WTC11 (cell line): ENCODE measurements at regions not wholly inside any gene's neighbourhood (a gene's known extent, or its start where the extent isn't known, plus 50 kb on each side); places are given as distances from the start of the nearest gene placed in this dataset.

Experiments
- AFF4 ChIP-seq: sonication (generic); formaldehyde crosslinking; IDR thresholded peaks from 2 replicates; pipeline ENCODE4 v1.8.1; 2023; ENCODE audit warnings: mild to moderate bottlenecking, missing genetic modification reagents, borderline replicate concordance
- AR ChIP-seq: fragments of 250-450 bp; sonication (Bioruptor Pico); IDR thresholded peaks from 2 replicates; pipeline ENCODE4 v1.9.0; 2021; ENCODE audit warnings: mild to moderate bottlenecking
- CREB1 ChIP-seq: sonication (generic); formaldehyde crosslinking; IDR thresholded peaks from 2 replicates; pipeline ENCODE4 v1.8.0; 2023; ENCODE audit warnings: mild to moderate bottlenecking, missing genetic modification reagents
- CREM ChIP-seq: sonication (generic); formaldehyde crosslinking; IDR thresholded peaks from 2 replicates; pipeline ENCODE4 v1.8.1; 2022; ENCODE audit warnings: mild to moderate bottlenecking, missing genetic modification reagents, moderate library complexity
- CTCF ChIP-seq: fragments of 200-600 bp; IDR thresholded peaks from 2 replicates; pipeline ENCODE4 v1.8.0; 2022; ENCODE audit warnings: antibody characterized with exemption
- OVOL2 ChIP-seq: fragments of 250-450 bp; sonication (Bioruptor Pico); IDR thresholded peaks from 2 replicates; pipeline ENCODE4 v1.9.0; 2021; ENCODE audit warnings: mild to moderate bottlenecking, borderline replicate concordance
- ZNF512 ChIP-seq: sonication (generic); formaldehyde crosslinking; IDR thresholded peaks from 2 replicates; pipeline ENCODE4 v1.8.1; 2022; ENCODE audit warnings: missing genetic modification reagents, borderline replicate concordance

GRCh38 chr14:27435923-27436670 is 838.3 kb upstream of the NOVA1 start:
- TF ChIP-seq CTCF (no peak), AFF4 (CRISPR knock-in tag) (no peak), CREM (CRISPR knock-in tag) (no peak), CREB1 (no peak), AR (no peak), ZNF512 (no peak), OVOL2 (no peak)
